NT2/D1 (cell line): ENCODE measurements at regions not wholly inside any gene's neighbourhood (a gene's known extent, or its start where the extent isn't known, plus 50 kb on each side); places are given as distances from the start of the nearest gene placed in this dataset.

ENCODE experiments used
- SUZ12 ChIP-seq: IDR thresholded peaks from 2 replicates; pipeline ENCODE4 v1.6.1; 2011; ENCODE audit not compliant: insufficient read length, insufficient read depth; ENCODE audit errors: extremely low read depth
- YY1 ChIP-seq: IDR thresholded peaks from 2 replicates; pipeline ENCODE4 v1.6.1; 2011; ENCODE audit not compliant: insufficient read length, insufficient read depth
- ZNF274 ChIP-seq: IDR thresholded peaks from 2 replicates; pipeline ENCODE4 v1.6.1; 2011; ENCODE audit warnings: mild to moderate bottlenecking, low read depth, low read length

DNA sequence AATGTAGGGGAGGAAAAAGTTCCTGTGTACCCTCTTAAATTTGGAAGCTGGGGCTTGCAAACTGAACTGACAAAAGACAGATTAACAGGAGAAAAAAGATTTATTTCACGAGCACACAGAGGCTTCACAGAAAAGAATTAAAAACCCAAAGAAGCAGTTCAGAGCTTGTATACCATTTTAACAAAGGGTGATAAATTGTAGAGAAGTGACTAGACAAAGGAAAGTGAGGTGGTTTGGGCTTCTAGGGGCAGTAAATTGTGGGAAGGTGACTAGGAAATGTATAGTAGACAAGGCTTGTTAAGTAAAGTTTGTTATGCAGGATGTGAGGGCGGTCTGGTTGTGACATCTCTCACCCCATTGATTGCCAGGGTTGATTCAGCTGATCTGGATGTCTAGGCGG, 53.5 kb upstream of the ZDBF2 start:
- TF ChIP-seq ZNF274 (no peak), YY1 (no peak), SUZ12 (no peak)
